KMS-11 (cell line): ENCODE measurements at regions not wholly inside any gene's neighbourhood (a gene's known extent, or its start where the extent isn't known, plus 50 kb on each side); places are given as distances from the start of the nearest gene placed in this dataset.
"Not testable (repeated sequence)": the region's sequence is repeated elsewhere in the genome, so short reads cannot be mapped to it uniquely, and the experiment has no call there.

Experiments
- H2AFZ ChIP-seq: fragments of 200-600 bp; sonication (generic); 2 replicates; pipeline ENCODE4 v1.6.1; 2016; ENCODE audit warnings: antibody characterized with exemption, mixed run types, low read depth
- H3K27ac ChIP-seq: fragments of 200-600 bp; sonication (generic); 2 replicates; pipeline ENCODE4 v1.6.1; 2016; ENCODE audit warnings: mild to moderate bottlenecking, mixed run types
- H3K27me3 ChIP-seq: fragments of 200-600 bp; sonication (generic); 2 replicates; pipeline ENCODE4 v1.6.1; 2017; ENCODE audit warnings: mild to moderate bottlenecking, low read depth, mixed run types, moderate library complexity; ENCODE audit not compliant: insufficient read depth
- H3K36me3 ChIP-seq: fragments of 200-600 bp; sonication (generic); 2 replicates; pipeline ENCODE4 v1.6.1; 2017; ENCODE audit warnings: mild to moderate bottlenecking, mixed run types; ENCODE audit not compliant: insufficient read depth
- H3K4me1 ChIP-seq: fragments of 200-600 bp; sonication (generic); 2 replicates; pipeline ENCODE4 v1.6.1; 2016; ENCODE audit warnings: mild to moderate bottlenecking, low read depth, mixed run types; ENCODE audit not compliant: poor library complexity, severe bottlenecking
- H3K4me2 ChIP-seq: fragments of 200-600 bp; sonication (generic); 2 replicates; pipeline ENCODE4 v1.7.0; 2016; ENCODE audit warnings: mild to moderate bottlenecking, mixed run types
- H3K4me3 ChIP-seq: fragments of 200-600 bp; sonication (generic); IDR thresholded peaks from 2 replicates; pipeline ENCODE4 v1.6.1; 2017; ENCODE audit warnings: low read depth, low read length, mixed read lengths; ENCODE audit not compliant: insufficient read depth
- H3K79me2 ChIP-seq: fragments of 200-600 bp; sonication (generic); 2 replicates; pipeline ENCODE4 v1.6.1; 2016; ENCODE audit warnings: low read depth, mixed run types; ENCODE audit not compliant: insufficient read depth
- H3K9ac ChIP-seq: fragments of 200-600 bp; sonication (generic); 2 replicates; pipeline ENCODE4 v1.6.1; 2016; ENCODE audit warnings: mild to moderate bottlenecking, mixed run types
- H4K20me1 ChIP-seq: fragments of 200-600 bp; sonication (generic); 2 replicates; pipeline ENCODE4 v1.6.1; 2016; ENCODE audit warnings: mild to moderate bottlenecking, mixed run types; ENCODE audit not compliant: insufficient read depth
- CTCF ChIP-seq: fragments of 200-600 bp; sonication (generic); conservative IDR thresholded peaks from 2 replicates; pipeline ENCODE4 v1.6.1; 2017; ENCODE audit warnings: low read depth, mild to moderate bottlenecking, antibody characterized with exemption, low read length, moderate library complexity, mixed read lengths

GRCh38 chr2:47715552-47715951 lies 67.4 kb upstream of the MSH6 start:
- Histone ChIP-seq H3K36me3 (no peaks in the 10 kb centered on the region), H4K20me1 (no peaks in the 10 kb centered on the region), H2AFZ (no peak overlapping the region), H3K4me2 (no peak overlapping the region), H3K27me3 (no peaks in the 10 kb centered on the region), H3K4me1 (no peaks in the 10 kb centered on the region), H3K9ac (no peak overlapping the region), H3K27ac (no peak overlapping the region), H3K79me2 (no peaks in the 10 kb centered on the region), H3K4me3 (no peak overlapping the region)
- no peak for TF ChIP-seq CTCF

GRCh38 chr2:47708801-47709499 lies 74.0 kb upstream of the MSH6 start:
- H3K9ac ChIP-seq = no peak overlapping the region
- no peak overlapping the region for H3K4me3 ChIP-seq
- no peak overlapping the region for H3K4me2 ChIP-seq
- H4K20me1 ChIP-seq = no peaks in the 10 kb centered on the region
- no peaks in the 10 kb centered on the region for H3K4me1 ChIP-seq
- H3K27ac ChIP-seq = no peak overlapping the region
- TF ChIP-seq CTCF = no peak
- H3K79me2 ChIP-seq = no peaks in the 10 kb centered on the region
- no peaks in the 10 kb centered on the region for H3K27me3 ChIP-seq
- H3K36me3 ChIP-seq = no peaks in the 10 kb centered on the region
- no peak overlapping the region for H2AFZ ChIP-seq

- Histone ChIP-seq H3K9ac (no peak overlapping the region), H3K4me1 (no peaks in the 10 kb centered on the region), H3K27ac (no peak overlapping the region), H3K36me3 (no peaks in the 10 kb centered on the region), H4K20me1 (no peaks in the 10 kb centered on the region), H3K4me3 (no peak overlapping the region), H2AFZ (no peak overlapping the region), H3K27me3 (no peaks in the 10 kb centered on the region), H3K4me2 (no peak overlapping the region), H3K79me2 (no peaks in the 10 kb centered on the region)
- no peak for TF ChIP-seq CTCF
These were observed 78.7 kb upstream of the MSH6 start for GRCh38 chr2:47704287-47704686.

- TF ChIP-seq CTCF = no peak
- no peaks in the 10 kb centered on the region for H4K20me1 ChIP-seq
- H3K4me1 ChIP-seq = no peaks in the 10 kb centered on the region
- H2AFZ ChIP-seq = no peak overlapping the region
- H3K27me3 ChIP-seq = no peaks in the 10 kb centered on the region
- H3K27ac ChIP-seq = no peak overlapping the region
- H3K4me3 ChIP-seq = no peak overlapping the region
- H3K9ac ChIP-seq = no peak overlapping the region
- no peak overlapping the region for H3K4me2 ChIP-seq
- no peaks in the 10 kb centered on the region for H3K79me2 ChIP-seq
- no peaks in the 10 kb centered on the region for H3K36me3 ChIP-seq
These were observed 83.3 kb upstream of the MSH6 start for GRCh38 chr2:47699533-47700215.

GRCh38 chr2:47698436-47698972 lies 84.4 kb upstream of the MSH6 start:
- H3K4me1 ChIP-seq, H2AFZ ChIP-seq, H3K4me3 ChIP-seq, H3K36me3 ChIP-seq, H3K27me3 ChIP-seq, H3K4me2 ChIP-seq, H3K27ac ChIP-seq, H4K20me1 ChIP-seq, H3K79me2 ChIP-seq, H3K9ac ChIP-seq: not testable (repeated sequence)

- not testable (repeated sequence) for H3K4me3 ChIP-seq, H3K27me3 ChIP-seq, H2AFZ ChIP-seq, H3K27ac ChIP-seq, H3K4me1 ChIP-seq, H4K20me1 ChIP-seq, H3K36me3 ChIP-seq, H3K4me2 ChIP-seq, H3K9ac ChIP-seq, H3K79me2 ChIP-seq
These were observed 85.1 kb upstream of the MSH6 start for GRCh38 chr2:47697681-47698435.
